SK-N-SH treated with all-trans-retinoic acid at 6 μM for 48 hours (cell line): ENCODE measurements at regions not wholly inside any gene's neighbourhood (a gene's known extent, or its start where the extent isn't known, plus 50 kb on each side); places are given as distances from the start of the nearest gene placed in this dataset.

Source experiments
- ARNTL ChIP-seq: fragments of 450-650 bp; formaldehyde crosslinking; IDR thresholded peaks from 2 replicates; pipeline ENCODE4 v1.5.0; 2020; ENCODE audit warnings: low read depth, mild to moderate bottlenecking, moderate library complexity, borderline replicate concordance
- CSDC2 ChIP-seq: fragments of 250-450 bp; sonication (Bioruptor Pico); IDR thresholded peaks from 2 replicates; pipeline ENCODE4 v1.5.0; 2020; ENCODE audit warnings: mild to moderate bottlenecking, moderate library complexity
- GLIS3 ChIP-seq: fragments of 250-450 bp; sonication (Bioruptor Pico); IDR thresholded peaks from 2 replicates; pipeline ENCODE4 v1.5.0; 2020; ENCODE audit warnings: mild to moderate bottlenecking, moderate library complexity
- OSR1 ChIP-seq: fragments of 250-450 bp; sonication (Bioruptor Pico); IDR thresholded peaks from 2 replicates; pipeline ENCODE4 v1.8.0; 2022; ENCODE audit warnings: moderate library complexity, mild to moderate bottlenecking, inconsistent platforms
- PPARA ChIP-seq: fragments of 250-450 bp; sonication (Bioruptor Pico); IDR thresholded peaks from 2 replicates; pipeline ENCODE4 v1.5.0; 2020; ENCODE audit warnings: mild to moderate bottlenecking, borderline replicate concordance
- RARB ChIP-seq: fragments of 250-450 bp; sonication (Bioruptor Pico); IDR thresholded peaks from 2 replicates; pipeline ENCODE4 v1.8.0; 2021; ENCODE audit warnings: mild to moderate bottlenecking, moderate library complexity
- ZC3H10 ChIP-seq: fragments of 250-450 bp; sonication (Bioruptor Pico); IDR thresholded peaks from 2 replicates; pipeline ENCODE4 v1.5.1; 2021; ENCODE audit warnings: mild to moderate bottlenecking, moderate library complexity
- ZNF565 ChIP-seq: fragments of 450-650 bp; formaldehyde crosslinking; conservative IDR thresholded peaks from 2 replicates; pipeline ENCODE4 v1.5.0; 2020; ENCODE audit warnings: low read depth, mild to moderate bottlenecking, moderate library complexity
- ZNF70 ChIP-seq: fragments of 450-650 bp; formaldehyde crosslinking; IDR thresholded peaks from 2 replicates; pipeline ENCODE4 v1.5.0; 2020; ENCODE audit warnings: mild to moderate bottlenecking, moderate library complexity
- TF ChIP-seq, protein P1 (sequence below): fragments of 250-450 bp; sonication (Bioruptor Pico); IDR thresholded peaks from 2 replicates; pipeline ENCODE4 v1.8.0; 2020; ENCODE audit warnings: mild to moderate bottlenecking, moderate library complexity, borderline replicate concordance
- TF ChIP-seq, protein P2 (sequence below): fragments of 250-450 bp; sonication (Bioruptor Pico); IDR thresholded peaks from 2 replicates; pipeline ENCODE4 v1.5.1; 2020; ENCODE audit warnings: low read depth, mild to moderate bottlenecking, moderate library complexity
- TF ChIP-seq, protein P3 (sequence below): fragments of 250-450 bp; sonication (Bioruptor Pico); IDR thresholded peaks from 2 replicates; pipeline ENCODE4 v1.5.1; 2021; ENCODE audit warnings: mild to moderate bottlenecking, moderate library complexity

DNA sequence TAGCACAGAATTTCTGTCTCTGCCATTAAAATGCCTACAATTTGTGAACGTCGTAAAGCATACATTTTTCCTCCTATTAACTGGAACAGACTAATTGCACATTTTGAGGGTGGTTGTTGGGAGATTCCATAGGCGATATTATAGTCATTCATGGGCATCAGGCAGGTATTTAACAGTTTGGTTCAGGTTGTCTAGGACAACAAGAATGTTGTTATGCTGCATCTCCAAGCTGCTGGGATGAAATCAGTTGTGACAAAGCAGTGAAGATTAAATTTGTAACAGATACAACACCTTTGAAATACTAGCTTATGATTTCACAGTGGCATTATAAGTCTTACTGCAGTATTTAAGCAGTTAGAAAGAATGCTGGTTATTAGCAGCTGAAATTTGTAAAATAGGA, 339.7 kb upstream of the PITX2 start:
- TF ChIP-seq, protein P1, sequence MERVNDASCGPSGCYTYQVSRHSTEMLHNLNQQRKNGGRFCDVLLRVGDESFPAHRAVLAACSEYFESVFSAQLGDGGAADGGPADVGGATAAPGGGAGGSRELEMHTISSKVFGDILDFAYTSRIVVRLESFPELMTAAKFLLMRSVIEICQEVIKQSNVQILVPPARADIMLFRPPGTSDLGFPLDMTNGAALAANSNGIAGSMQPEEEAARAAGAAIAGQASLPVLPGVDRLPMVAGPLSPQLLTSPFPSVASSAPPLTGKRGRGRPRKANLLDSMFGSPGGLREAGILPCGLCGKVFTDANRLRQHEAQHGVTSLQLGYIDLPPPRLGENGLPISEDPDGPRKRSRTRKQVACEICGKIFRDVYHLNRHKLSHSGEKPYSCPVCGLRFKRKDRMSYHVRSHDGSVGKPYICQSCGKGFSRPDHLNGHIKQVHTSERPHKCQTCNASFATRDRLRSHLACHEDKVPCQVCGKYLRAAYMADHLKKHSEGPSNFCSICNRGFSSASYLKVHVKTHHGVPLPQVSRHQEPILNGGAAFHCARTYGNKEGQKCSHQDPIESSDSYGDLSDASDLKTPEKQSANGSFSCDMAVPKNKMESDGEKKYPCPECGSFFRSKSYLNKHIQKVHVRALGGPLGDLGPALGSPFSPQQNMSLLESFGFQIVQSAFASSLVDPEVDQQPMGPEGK (CRISPR knock-in tag): no peak
- TF ChIP-seq OSR1 (CRISPR knock-in tag) (no peak), CSDC2 (CRISPR knock-in tag) (no peak), ZC3H10 (no peak), ARNTL (CRISPR knock-in tag) (no peak), PPARA (CRISPR knock-in tag) (no peak), RARB (CRISPR knock-in tag) (no peak), ZNF565 (CRISPR knock-in tag) (no peak), ZNF70 (CRISPR knock-in tag) (no peak), GLIS3 (CRISPR knock-in tag) (no peak)
- TF ChIP-seq, protein P2, sequence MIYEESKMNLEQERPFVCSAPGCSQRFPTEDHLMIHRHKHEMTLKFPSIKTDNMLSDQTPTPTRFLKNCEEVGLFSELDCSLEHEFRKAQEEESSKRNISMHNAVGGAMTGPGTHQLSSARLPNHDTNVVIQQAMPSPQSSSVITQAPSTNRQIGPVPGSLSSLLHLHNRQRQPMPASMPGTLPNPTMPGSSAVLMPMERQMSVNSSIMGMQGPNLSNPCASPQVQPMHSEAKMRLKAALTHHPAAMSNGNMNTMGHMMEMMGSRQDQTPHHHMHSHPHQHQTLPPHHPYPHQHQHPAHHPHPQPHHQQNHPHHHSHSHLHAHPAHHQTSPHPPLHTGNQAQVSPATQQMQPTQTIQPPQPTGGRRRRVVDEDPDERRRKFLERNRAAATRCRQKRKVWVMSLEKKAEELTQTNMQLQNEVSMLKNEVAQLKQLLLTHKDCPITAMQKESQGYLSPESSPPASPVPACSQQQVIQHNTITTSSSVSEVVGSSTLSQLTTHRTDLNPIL: no peak
- TF ChIP-seq, protein P3, sequence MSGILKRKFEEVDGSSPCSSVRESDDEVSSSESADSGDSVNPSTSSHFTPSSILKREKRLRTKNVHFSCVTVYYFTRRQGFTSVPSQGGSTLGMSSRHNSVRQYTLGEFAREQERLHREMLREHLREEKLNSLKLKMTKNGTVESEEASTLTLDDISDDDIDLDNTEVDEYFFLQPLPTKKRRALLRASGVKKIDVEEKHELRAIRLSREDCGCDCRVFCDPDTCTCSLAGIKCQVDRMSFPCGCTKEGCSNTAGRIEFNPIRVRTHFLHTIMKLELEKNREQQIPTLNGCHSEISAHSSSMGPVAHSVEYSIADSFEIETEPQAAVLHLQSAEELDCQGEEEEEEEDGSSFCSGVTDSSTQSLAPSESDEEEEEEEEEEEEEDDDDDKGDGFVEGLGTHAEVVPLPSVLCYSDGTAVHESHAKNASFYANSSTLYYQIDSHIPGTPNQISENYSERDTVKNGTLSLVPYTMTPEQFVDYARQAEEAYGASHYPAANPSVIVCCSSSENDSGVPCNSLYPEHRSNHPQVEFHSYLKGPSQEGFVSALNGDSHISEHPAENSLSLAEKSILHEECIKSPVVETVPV (CRISPR knock-in tag): no peak
